Endothelial cell of hepatic sinusoid (primary cell): ENCODE measurements at regions not wholly inside any gene's neighbourhood (a gene's known extent, or its start where the extent isn't known, plus 50 kb on each side); places are given as distances from the start of the nearest gene placed in this dataset.
"Not testable (repeated sequence)": the region's sequence is repeated elsewhere in the genome, so short reads cannot be mapped to it uniquely, and the experiment has no call there.

Experiments used
- in situ Hi-C: cut with HindIII; loops from 2 replicates; pipeline ENCODE4 v1.10.0; 2017; ENCODE audit warnings: low sequenced_read_pairs

DNA sequence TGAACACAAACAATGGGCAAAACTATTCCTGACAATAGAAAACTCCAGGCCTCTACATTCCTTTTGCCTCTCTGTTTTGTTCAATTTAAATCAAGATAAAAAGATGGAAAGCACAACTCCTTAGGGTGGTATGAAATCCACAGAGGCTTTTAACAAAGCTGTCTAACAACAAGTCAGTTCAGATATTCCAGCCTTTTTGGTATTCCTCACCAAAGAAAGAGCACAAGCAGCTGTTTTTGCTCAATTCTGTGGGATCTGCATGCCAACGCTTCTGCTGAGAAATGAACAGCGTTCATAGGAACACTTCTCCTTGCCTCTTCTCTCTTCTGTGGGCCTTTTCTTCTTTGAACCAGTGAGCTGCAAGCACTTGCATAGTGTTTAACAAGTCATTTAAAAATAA, 411.6 kb upstream of the TCF4 start:
- in situ Hi-C loops, result no loop called here

DNA sequence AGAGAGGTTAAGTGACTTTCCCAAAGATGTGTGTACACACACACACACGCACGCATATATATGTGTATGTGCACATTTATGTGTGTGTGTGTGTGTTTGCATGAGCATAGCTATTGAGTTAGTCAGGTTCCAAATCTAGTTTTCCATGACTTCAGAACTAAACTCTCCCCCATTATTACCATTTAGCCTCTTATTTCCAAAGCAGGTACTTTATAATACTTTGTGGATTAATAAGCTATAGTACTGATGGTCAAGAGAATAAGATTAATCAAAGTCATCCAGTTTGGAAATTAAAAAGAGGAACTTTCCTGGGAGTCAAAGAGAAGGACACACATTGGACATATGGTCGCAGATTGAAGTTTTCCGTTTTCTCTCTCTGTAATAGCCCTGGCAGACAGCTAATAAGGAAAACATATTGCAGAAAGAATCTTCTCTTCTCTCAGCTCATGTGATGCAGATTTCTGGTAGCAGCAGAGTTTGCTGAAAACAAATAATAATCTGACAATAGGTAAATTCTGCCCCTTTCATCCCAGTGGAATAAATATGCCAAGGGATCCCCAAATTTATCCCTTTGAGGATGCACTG, 410.9 kb upstream of the TCF4 start:
- in situ Hi-C loops, result no loop called here

DNA sequence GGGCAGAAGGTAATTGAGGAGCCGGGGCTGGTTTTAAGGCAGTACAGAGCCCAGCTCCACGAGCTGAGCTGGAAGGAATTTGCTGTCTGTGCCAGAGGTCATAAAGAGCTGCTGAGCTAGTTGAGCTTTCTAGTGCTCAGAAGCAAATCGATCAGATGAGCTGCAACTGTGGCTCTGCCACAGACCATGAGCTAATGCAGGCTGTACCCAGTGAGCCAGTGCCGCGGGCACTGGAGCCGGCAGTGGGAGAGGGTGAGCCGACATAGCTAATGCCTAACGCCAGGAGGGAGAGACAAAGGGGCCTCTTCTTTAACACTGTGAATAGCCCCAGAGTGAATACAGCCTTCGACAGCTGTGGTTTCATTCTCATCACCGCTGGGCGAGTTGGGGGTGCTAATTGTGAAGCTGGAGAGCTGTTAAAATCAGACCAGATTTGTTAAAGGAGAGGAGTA, 410.1 kb upstream of the TCF4 start:
- in situ Hi-C loops, result no loop called here

DNA sequence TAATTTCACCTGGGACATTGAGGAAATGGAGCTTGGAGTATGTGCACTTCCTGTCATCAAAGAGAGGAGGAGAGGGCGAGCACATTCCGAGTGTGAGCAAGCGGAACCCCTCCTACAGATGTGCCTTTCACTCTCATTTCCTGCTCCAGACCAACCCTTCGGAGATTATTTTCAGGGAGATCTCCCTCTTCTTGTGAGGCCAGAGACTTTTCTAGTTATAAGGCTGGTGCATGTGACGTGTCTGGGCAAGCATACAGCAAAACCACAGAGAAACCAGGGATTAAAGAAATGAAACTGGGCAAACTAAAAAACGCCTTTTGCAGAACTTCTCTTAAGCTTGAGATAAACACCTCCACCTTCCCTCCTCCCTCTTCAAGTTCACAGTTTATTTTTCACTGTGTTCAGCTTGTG, 409.2 kb upstream of the TCF4 start:
- in situ Hi-C loops, result no loop called here

DNA sequence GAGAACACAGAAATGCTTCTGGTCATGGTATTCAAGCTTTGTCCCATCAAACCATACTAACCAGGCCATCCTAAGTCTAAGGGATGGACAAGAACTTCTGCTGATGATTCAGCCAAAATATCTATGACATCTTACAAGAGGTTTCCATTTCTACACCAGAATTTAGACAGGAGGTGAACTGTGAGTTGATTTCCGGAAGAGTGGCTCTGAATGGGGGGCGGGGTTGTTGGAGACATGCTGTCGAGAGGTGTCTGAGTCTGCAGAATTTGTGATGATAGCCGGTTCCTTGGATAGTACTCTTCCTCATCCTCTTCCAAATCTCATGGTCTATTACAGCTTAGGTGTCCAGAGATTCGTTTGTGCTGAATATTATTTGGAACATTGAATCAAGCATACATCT, 408.7 kb upstream of the TCF4 start:
- in situ Hi-C loops, result no loop called here

DNA sequence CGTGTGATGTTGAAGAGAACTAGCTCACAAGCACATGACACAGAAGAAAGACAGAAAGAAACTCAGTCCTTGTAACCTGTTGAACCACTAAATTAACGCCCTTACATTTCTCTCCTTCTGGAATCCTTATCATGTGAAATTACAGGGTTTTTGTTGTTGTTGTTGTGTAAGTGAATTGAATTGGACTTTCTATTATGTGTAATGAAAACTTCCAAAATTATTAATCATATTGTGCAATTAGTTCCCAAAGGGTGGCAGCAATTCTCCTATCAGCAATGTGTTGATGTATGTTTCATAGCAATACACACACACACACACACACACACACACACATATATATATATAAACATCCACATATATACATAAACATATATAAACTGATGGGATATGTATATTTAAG, 402.2 kb upstream of the TCF4 start:
- in situ Hi-C loops, result no loop called here

DNA sequence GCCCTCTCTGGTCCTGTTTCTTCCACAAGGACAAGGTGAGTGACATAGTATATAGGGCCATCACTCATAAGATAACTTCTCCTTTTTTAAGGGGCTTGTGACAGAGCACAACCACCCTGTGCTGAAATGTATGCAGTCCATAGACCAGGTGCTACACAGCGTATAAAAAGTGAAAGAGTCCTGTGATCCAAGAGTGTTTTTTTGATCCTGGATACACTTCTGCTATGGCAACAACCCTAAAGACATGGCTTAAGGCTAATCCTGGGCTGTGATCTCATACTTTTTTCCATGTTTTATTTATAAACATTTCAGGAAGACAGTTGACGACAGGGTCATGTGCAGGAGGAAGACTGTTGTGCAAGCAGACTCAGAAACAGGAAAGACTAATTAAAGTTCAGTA, 400.5 kb upstream of the TCF4 start:
- in situ Hi-C loops, result no loop called here

DNA sequence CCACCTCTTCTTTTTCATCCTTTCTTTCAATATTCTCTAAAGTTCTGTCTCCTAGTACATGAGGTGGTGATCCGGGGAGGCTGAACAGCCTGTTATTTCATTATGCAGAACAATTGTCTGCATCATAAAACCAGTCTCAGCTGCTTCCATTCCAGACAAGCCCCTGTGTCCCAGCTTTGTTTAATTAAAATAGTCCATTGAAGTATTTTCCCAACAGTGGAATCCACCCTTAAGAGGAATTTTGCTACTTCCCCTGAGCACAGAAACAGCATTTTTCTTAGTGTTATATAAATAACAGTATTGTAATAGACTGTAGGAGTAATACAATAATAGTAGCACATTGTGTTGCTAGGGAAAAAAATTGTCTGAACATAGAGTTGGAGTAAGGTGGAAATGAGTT, 395.4 kb upstream of the TCF4 start:
- in situ Hi-C loops, result no loop called here

DNA sequence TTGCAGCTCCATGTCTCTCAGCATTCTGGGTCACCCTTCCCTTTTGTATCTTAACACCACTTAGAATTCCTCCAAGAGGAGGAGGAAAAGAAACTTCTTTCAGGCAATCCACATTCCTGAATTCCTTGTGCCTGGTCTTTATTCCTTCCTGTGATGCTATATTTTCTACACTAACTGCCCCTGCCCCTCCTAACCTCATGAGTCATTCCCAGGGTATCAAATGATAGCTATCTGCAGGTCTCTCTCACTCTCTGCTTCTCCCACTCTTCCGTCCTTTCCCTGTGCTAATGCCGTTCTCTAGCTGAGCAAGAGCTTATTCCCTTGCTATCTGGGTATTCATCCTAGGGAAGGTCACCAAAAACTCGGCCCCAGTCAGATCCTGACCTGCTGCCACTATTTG, 395.0 kb upstream of the TCF4 start:
- in situ Hi-C loops, result no loop called here

DNA sequence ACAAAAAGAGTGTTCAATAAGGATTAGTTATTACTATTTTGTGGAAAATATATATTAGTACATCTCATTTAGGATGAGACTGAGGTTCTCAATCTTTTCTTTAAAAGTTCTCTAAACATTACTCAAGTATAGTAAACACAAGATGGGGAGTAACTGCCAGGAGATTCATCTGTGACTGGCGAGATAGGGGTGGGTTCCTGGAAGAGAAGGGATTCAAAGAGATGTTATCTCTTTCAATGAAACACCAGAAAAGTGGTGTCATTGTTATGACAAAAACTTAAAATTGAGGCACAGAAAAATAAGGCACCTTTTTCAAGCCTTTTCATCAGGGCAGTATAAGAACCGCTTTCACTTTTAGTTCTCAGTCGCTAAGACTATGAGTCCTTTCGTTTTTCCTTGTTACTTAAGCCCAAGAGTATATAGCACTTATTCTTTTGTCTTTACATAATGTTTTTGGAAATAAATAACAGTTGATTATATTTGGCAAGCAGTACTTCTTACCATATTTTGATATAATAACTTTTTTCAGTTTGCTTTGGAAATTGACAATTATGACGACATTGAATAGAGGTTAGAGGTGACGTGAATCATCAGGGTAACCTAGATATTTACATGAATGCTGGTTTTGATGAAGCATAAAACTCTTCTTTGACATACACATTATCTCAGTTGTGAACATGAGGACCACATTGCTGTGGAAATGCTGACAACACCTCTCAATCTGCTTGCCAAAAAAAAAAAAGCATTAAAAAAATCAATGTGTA, 393.9 kb upstream of the TCF4 start:
- in situ Hi-C loops, result no loop called here

DNA sequence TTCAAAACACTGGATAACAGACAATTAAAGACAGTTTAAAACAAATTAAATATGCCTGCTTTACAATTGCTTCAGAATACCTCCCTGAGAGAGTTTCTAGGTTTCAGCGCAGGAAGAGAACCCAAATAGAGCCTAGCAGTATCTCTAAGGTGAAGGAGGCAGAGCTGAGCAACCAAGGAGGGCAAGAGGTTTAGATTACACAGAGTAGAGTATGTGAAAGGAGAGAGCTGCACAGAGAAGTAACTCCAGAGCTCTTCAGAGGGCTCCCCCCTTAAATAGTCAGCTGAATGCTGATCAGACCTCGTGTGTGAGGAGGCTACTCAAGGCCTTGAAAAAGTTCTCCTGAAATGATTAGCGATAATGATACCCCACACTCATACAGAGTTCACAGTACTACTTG, 386.5 kb upstream of the TCF4 start:
- in situ Hi-C loops, result no loop called here

DNA sequence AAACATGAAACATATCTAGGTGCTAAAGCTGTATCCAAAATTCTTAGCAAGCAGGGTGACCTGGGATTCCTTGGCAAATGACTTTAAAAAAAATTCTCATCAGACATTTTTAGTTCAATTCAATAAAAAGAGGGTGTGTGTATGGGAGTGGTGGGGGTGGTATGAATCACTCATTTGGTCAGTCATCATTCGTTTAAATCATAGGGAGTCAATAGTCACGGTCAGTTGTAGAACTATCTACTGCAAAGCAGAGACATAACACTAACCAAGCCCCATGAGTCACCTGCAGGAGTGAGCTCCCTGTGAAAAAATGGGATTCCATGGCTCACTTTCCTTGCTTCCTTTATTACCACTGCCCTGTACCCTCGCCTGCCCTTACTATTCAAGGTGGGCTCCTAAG, 380.6 kb upstream of the TCF4 start:
- in situ Hi-C loops, result no loop called here

DNA sequence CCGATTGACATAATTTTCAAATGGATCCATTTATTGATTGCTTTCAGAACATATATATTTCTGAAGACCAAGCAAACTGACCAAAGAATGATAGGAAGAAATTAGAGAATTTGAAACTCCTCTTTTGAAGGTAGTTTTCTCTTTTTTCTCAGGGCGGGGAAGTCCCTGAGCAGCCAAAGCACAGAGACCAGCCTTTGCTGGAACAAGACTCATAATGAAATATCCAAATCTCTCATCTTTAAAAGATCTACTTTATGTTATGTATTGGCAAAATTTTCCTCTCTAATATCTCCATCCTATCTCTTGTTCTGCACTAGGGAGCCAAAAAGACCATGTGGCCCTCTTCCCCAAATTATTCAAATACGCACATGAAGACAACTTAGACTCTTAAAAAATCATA, 379.0 kb upstream of the TCF4 start:
- in situ Hi-C loops, result no loop called here

DNA sequence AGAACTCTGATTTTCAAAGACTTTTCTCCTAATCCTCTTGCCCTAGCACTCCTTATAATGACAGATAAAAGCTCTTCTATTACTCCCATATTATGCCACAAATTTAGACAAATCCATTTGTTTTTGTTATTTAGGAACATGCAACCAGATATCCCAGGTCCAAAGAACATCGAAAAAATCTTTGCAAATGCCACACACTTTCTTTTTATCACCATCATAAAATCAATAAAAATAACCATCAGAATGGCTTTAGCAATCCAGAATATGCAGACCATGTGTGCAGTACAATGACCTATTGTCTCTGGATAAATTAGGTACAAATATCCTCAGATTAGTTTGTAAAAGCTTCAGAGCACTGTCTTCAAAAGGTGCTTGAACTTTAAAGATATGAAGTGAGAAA, 376.2 kb upstream of the TCF4 start:
- in situ Hi-C loops, result loop anchor here (5.0 kb wide), 1 partner anchor 62 kb away; no protein-coding TSS in a partner anchor

DNA sequence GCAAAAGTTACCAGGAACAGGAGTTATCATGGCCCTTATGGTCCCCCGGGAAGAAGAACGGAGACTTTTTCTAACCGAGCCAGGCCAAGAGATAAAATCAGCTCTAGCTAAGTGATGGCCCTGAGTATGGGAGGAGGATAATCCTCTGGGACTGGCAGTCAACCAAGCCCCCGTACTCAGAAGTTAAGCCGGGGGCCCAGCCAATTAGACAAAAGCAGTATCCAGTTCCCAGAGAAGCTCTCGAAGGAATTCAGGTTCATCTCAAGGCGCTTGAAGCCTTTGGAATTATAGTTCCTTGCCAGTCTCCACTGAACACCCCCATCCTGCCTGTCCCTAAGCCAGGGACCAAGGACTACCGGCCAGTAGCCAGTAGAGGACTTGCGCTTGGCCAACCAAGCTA, 365.3 kb upstream of the TCF4 start:
- in situ Hi-C loops, result no loop called here

DNA sequence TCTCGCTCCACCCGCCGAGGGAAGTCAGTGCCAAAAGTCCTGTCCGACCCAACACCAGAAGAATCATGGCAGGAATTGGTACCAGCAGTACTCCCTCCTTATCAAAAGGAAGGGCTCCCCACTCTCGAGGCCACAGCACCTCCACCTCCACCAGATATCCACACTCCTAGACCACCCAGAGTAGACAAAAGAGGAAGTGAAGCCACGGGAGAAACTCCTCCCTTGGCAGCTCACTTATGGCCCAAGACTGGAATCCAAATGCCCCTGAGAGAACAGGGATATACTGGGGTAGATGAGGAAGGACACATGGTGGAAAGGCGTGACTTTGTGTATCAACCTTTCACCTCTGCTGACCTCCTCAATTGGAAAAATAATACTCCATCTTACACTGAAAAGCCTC, 363.7 kb upstream of the TCF4 start:
- in situ Hi-C loops, result not testable (repeated sequence)

DNA sequence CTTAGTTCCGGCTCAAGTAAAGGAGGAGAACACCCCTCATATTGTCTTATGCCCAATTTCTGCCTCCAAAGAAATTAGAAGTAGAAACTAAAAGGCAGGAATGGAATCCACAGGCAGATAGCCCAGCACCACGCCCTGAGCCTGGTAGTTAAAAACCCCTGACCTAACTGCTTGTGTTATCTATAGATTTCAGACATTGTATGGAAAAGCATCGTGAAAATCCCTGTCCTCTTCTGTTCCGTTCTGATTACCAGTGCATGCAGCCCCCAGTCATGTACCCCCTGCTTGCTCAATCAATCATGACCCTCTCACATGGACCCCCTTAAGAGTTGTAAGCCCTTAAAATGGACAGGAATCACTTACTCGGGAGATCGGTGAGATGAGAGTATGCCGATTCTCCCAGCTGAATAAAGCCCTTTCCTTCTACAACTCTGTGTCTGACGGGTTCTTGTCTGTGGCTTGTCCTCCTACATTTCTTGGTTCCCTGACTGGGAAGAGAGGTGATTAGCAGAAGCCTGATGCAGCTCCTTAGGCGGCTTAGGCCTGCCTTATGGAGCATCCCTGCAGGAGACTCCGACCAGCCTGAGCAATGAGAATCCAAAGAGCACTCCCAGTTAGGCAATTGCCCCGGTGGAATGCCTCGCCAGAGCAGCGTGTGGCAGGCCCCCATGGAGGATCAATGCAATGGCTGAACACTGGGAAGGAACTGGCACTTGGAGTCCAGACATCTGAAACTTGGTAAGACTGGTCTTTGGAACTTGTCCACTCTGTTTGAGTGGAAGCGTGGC, 362.6 kb upstream of the TCF4 start:
- in situ Hi-C loops, result no loop called here

DNA sequence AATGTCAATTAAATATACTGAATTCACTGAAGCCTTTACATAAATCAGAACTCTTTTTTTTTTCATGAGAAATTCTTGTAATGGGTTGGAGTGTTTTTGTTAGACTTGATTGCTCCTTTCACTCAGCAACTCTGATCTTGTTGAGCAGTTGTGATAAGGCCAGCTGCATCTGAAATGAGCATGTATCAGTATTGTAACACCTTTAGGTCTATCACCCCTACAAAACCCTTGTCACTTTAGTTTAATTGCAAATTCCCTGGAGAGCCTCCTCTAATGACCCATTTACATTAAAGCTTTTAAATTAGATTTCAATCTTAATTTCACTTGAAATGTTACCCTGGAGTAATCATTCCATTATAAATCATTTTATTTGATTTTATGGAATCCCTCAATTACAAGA, 346.8 kb upstream of the TCF4 start:
- in situ Hi-C loops, result no loop called here

DNA sequence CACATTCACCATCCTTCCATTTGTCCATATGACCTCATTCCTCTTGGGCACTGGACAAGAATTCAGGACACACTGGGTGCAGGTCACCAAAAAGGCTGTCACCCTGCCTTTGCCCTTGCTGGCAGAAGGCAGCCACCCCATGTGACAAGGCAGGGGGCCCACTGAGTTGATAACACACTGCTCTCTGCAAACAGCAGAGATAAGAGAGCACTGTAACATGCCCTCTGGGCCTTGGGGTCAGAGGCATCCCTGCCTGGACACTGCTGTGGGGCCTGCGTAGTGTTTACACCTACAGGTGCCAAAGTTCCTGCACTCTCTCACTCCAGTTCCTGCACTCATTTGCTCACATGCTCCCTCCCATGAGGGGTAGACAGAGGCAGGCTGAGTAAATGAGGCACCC, 344.7 kb upstream of the TCF4 start:
- in situ Hi-C loops, result no loop called here

DNA sequence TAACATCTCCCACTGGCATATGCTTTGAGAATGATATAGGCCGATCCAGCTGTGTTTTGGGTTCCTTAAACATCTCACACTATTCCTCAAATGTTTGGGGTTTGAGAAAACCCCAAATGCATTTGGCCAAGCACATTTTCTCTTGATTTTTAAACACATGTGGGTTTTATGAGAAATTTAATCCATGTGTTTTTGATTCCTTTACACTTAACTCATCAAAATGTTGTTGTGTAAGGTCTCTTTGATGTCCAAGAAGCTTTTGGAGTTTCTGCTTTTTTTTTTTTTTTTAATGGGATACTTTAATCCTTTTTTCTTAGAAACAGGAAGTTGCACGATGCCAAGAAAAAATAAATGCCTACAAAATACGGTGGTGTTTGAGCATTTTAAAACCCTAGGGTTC, 339.8 kb upstream of the TCF4 start:
- in situ Hi-C loops, result no loop called here

DNA sequence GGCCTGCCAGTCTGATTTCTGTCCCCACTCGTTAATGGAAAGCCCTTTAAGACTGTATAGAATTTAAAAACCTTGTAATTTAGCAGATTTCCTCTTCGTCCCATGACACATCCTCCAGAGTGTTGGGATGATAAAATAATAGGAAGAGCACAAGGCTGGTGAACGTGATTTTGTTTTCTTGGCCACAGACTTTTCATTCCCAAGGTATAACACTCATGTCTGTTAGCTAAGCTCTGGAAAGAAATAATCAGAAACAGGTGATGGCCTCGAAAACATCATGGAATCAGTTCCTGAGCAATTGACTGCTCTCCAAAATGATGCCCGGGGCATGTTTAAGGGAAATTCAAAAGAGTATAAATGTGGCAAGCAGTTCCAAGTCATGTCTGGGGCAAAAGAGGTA, 337.8 kb upstream of the TCF4 start:
- in situ Hi-C loops, result no loop called here

DNA sequence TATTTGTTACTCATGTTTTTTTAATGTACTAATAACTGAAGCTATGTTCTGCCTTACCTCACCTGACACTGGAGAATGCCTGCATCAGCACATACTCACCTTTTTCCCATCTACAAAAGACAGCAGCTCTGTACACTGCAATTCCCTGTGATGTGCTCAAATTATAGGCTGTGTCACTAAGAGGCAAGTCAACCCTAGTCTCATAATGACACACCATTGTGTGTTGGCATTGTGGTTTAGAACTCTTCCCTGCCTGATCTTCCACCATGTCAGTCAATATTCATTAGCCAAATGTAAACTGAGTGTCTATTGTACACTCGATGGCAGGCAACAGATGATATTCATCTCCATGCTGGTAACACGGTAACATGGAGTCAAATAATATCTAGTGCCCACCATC, 332.1 kb upstream of the TCF4 start:
- in situ Hi-C loops, result loop anchor here (5.0 kb wide), 1 partner anchor 37 kb away; no protein-coding TSS in a partner anchor
